ENCODE measurements at regions not wholly inside any gene's neighbourhood (a gene's known extent, or its start where the extent isn't known, plus 50 kb on each side); places are given as distances from the start of the nearest gene placed in this dataset.

GRCh38 chr10:10538326-10538725, 479.3 kb upstream of the CELF2 start:
- no peaks in the 10 kb centered on the region for H3K27me3 ChIP-seq (ENCODE audit: low read length)
- H2AFZ ChIP-seq (ENCODE audit: low read depth, low read length, severe bottlenecking), result no peak overlapping the region
- H4K20me1 ChIP-seq (ENCODE audit: low read depth, low read length), result no peaks in the 10 kb centered on the region
- no peaks in the 10 kb centered on the region for H3K9me2 ChIP-seq (replicated peaks; ENCODE audit: insufficient read depth, low read length)
- H3K4me2 ChIP-seq (ENCODE audit: low read depth, low read length, poor library complexity, severe bottlenecking), result no peak overlapping the region
- H3K4me3 ChIP-seq (ENCODE audit: insufficient read depth, low read length, poor library complexity, severe bottlenecking), result no peak overlapping the region
- no peak overlapping the region for H3K27ac ChIP-seq (ENCODE audit: low read depth, low read length)
- no peaks in the 10 kb centered on the region for H3F3A ChIP-seq (ENCODE audit: insufficient read depth)
- TF ChIP-seq CTCF (IDR thresholded peaks at IDR 0.05; ENCODE audit: insufficient read depth, low read length, poor library complexity, severe bottlenecking) (no peak), EZH2phosphoT487 (conservative IDR thresholded peaks at IDR 0.05; ENCODE audit: low read length) (no peak)
- no peaks in the 10 kb centered on the region for H3K36me3 ChIP-seq (ENCODE audit: low read length)
- H3K79me2 ChIP-seq (ENCODE audit: insufficient read depth, low read length), result no peaks in the 10 kb centered on the region
- no peak overlapping the region for H3K9ac ChIP-seq (ENCODE audit: low read length)
- no peaks in the 10 kb centered on the region for H3K9me3 ChIP-seq (ENCODE audit: insufficient read depth, low read length)

- Histone ChIP-seq H3K79me2 (ENCODE audit: insufficient read depth, low read length) (no peaks in the 10 kb centered on the region), H3K36me3 (ENCODE audit: low read length) (no peaks in the 10 kb centered on the region), H3K9me2 (replicated peaks; ENCODE audit: insufficient read depth, low read length) (no peaks in the 10 kb centered on the region), H3K4me3 (ENCODE audit: insufficient read depth, low read length, poor library complexity, severe bottlenecking) (no peak overlapping the region), H3K4me2 (ENCODE audit: low read depth, low read length, poor library complexity, severe bottlenecking) (no peak overlapping the region), H4K20me1 (ENCODE audit: low read depth, low read length) (no peaks in the 10 kb centered on the region), H3K9ac (ENCODE audit: low read length) (no peak overlapping the region), H2AFZ (ENCODE audit: low read depth, low read length, severe bottlenecking) (no peak overlapping the region), H3K9me3 (ENCODE audit: insufficient read depth, low read length) (no peaks in the 10 kb centered on the region), H3K27ac (ENCODE audit: low read depth, low read length) (no peak overlapping the region), H3K27me3 (ENCODE audit: low read length) (no peaks in the 10 kb centered on the region), H3F3A (ENCODE audit: insufficient read depth) (no peaks in the 10 kb centered on the region)
- TF ChIP-seq CTCF (IDR thresholded peaks at IDR 0.05; ENCODE audit: insufficient read depth, low read length, poor library complexity, severe bottlenecking), result no peak
Observed at GRCh38 chr10:10540398-10540797, 477.3 kb upstream of the CELF2 start.

- Histone ChIP-seq H3K27me3 (ENCODE audit: low read length) (no peaks in the 10 kb centered on the region), H3F3A (ENCODE audit: insufficient read depth) (no peaks in the 10 kb centered on the region), H3K9ac (ENCODE audit: low read length) (no peak overlapping the region), H3K4me2 (ENCODE audit: low read depth, low read length, poor library complexity, severe bottlenecking) (no peak overlapping the region), H3K79me2 (ENCODE audit: insufficient read depth, low read length) (no peaks in the 10 kb centered on the region), H3K27ac (ENCODE audit: low read depth, low read length) (no peak overlapping the region), H3K36me3 (ENCODE audit: low read length) (no peaks in the 10 kb centered on the region), H4K20me1 (ENCODE audit: low read depth, low read length) (no peaks in the 10 kb centered on the region), H3K9me2 (replicated peaks; ENCODE audit: insufficient read depth, low read length) (no peaks in the 10 kb centered on the region), H3K9me3 (ENCODE audit: insufficient read depth, low read length) (no peaks in the 10 kb centered on the region), H3K4me3 (ENCODE audit: insufficient read depth, low read length, poor library complexity, severe bottlenecking) (no peak overlapping the region), H2AFZ (ENCODE audit: low read depth, low read length, severe bottlenecking) (no peak overlapping the region)
- TF ChIP-seq EZH2phosphoT487 (conservative IDR thresholded peaks at IDR 0.05; ENCODE audit: low read length), result no peak
- TF ChIP-seq CTCF (IDR thresholded peaks at IDR 0.05; ENCODE audit: insufficient read depth, low read length, poor library complexity, severe bottlenecking), result no peak
Observed at GRCh38 chr10:10542477-10542876, 475.2 kb upstream of the CELF2 start.

- H3K9me2 ChIP-seq (replicated peaks; ENCODE audit: insufficient read depth, low read length), result no peaks in the 10 kb centered on the region
- H2AFZ ChIP-seq (ENCODE audit: low read depth, low read length, severe bottlenecking), result no peak overlapping the region
- H3K79me2 ChIP-seq (ENCODE audit: insufficient read depth, low read length), result no peaks in the 10 kb centered on the region
- no peak overlapping the region for H3K4me3 ChIP-seq (ENCODE audit: insufficient read depth, low read length, poor library complexity, severe bottlenecking)
- no peak overlapping the region for H3K9ac ChIP-seq (ENCODE audit: low read length)
- no peaks in the 10 kb centered on the region for H4K20me1 ChIP-seq (ENCODE audit: low read depth, low read length)
- no peak overlapping the region for H3K27ac ChIP-seq (ENCODE audit: low read depth, low read length)
- no peaks in the 10 kb centered on the region for H3K27me3 ChIP-seq (ENCODE audit: low read length)
- H3K36me3 ChIP-seq (ENCODE audit: low read length), result no peaks in the 10 kb centered on the region
- no peak overlapping the region for H3K4me2 ChIP-seq (ENCODE audit: low read depth, low read length, poor library complexity, severe bottlenecking)
- H3K9me3 ChIP-seq (ENCODE audit: insufficient read depth, low read length), result no peaks in the 10 kb centered on the region
- TF ChIP-seq CTCF (IDR thresholded peaks at IDR 0.05; ENCODE audit: insufficient read depth, low read length, poor library complexity, severe bottlenecking) (no peak), EZH2phosphoT487 (conservative IDR thresholded peaks at IDR 0.05; ENCODE audit: low read length) (no peak)
- H3F3A ChIP-seq (ENCODE audit: insufficient read depth), result no peaks in the 10 kb centered on the region
Observed at GRCh38 chr10:10544890-10545289, 472.8 kb upstream of the CELF2 start.
